ENCODE measurements at regions not wholly inside any gene's neighbourhood (a gene's known extent, or its start where the extent isn't known, plus 50 kb on each side); places are given as distances from the start of the nearest gene placed in this dataset.

- TF ChIP-seq IRF3 (IDR thresholded peaks at IDR 0.05; ENCODE audit: low read depth, low read length) (no peak), ELF1 (IDR thresholded peaks at IDR 0.05) (no peak), NRF1 (IDR thresholded peaks at IDR 0.05; ENCODE audit: low read depth, low read length) (no peak)
These were observed 85.1 kb upstream of the LCORL start (continued) for GRCh38 chr4:18106620-18107019.

- H2AFZ ChIP-seq (ENCODE audit: low read depth): no peak overlapping the region
- POLR2A ChIA-PET: no interaction called here
- WGBS (ENCODE audit: low lambda C conversion rate): 19% methylated on average over 4 of the region's 4 CpGs
These were observed 83.8 kb upstream of the LCORL start for GRCh38 chr4:18105030-18106011.

More at GRCh38 chr4:18105030-18106011, 83.8 kb upstream of the LCORL start:
- Histone ChIP-seq H3K79me2 (ENCODE audit: insufficient read depth) (no peaks in the 10 kb centered on the region), H3K4me3 (ENCODE audit: low read depth in 2 of 2, low read length in 1 of 2) (no peak overlapping the region), H3K4me2 (no peak overlapping the region), H4K20me1 (ENCODE audit: insufficient read depth) (no peaks in the 10 kb centered on the region), H3K9ac (no peak overlapping the region), H3F3A (replicated peaks; ENCODE audit: insufficient read depth) (no peaks in the 10 kb centered on the region), H3K4me1 (ENCODE audit: control insufficient read depth in 1 of 2, insufficient read depth in 2 of 2, low read depth in 1 of 2, low read length in 1 of 2) (peaks cover 0 to 2% of the 10 kb centered on the region in 2 experiments; a peak in 1 of 4 replicates), H3K27me3 (ENCODE audit: insufficient read depth) (no peaks in the 10 kb centered on the region), H3K9me2 (no peaks in the 10 kb centered on the region), H3K27ac (ENCODE audit: low read depth in 2 of 2, low read length in 1 of 2) (no peak overlapping the region), H3K9me3 (no peaks in the 10 kb centered on the region), H3K36me3 (replicated peaks in 1 of 2; ENCODE audit: control insufficient read depth in 1 of 2, insufficient read depth in 2 of 2, low read length in 1 of 2) (no peaks in the 10 kb centered on the region)
- TF ChIP-seq RFX5 (IDR thresholded peaks at IDR 0.05; ENCODE audit: low read length) (no peak), SIN3A (IDR thresholded peaks at IDR 0.05; ENCODE audit: borderline replicate concordance, low read depth, low read length) (no peak), GABPA (IDR thresholded peaks at IDR 0.05; ENCODE audit: low read depth) (no peak), MAX (IDR thresholded peaks at IDR 0.05; ENCODE audit: low read depth) (no peak), RXRA (IDR thresholded peaks at IDR 0.05; ENCODE audit: borderline replicate concordance, low read depth) (no peak), TAF1 (IDR thresholded peaks at IDR 0.05; ENCODE audit: borderline replicate concordance, low read depth, low read length) (no peak), EP300 (IDR thresholded peaks at IDR 0.05; ENCODE audit: borderline replicate concordance in 1 of 2, low read depth in 1 of 2, low read length in 1 of 2) (no peak), REST (IDR thresholded peaks at IDR 0.05; ENCODE audit: low read depth, low read length) (no peak), ZBTB33 (IDR thresholded peaks at IDR 0.05; ENCODE audit: borderline replicate concordance, low read depth) (no peak), NRF1 (IDR thresholded peaks at IDR 0.05; ENCODE audit: low read depth, low read length) (no peak)
- no peak for DNase-seq
- CTCF ChIA-PET: no interaction called here

Measured in SK-N-SH (cell line).